Astrocyte (in vitro differentiated cells and primary cell): ENCODE measurements at regions not wholly inside any gene's neighbourhood (a gene's known extent, or its start where the extent isn't known, plus 50 kb on each side); places are given as distances from the start of the nearest gene placed in this dataset.

Experiments
- DNase-seq: peaks from one replicate; pipeline ENCODE4 v3.0.0-alpha.2; 2010; ENCODE audit warnings: low read depth
- FAIRE-seq: peaks from 2 replicates; lab custom pipeline; 2011; peaks lifted over from hg19 to GRCh38; lab: Jason Lieb, UNC
- H2AFZ ChIP-seq: 2 replicates; pipeline ENCODE4 v1.6.0; 2012; ENCODE audit warnings: low read depth, low read length, inconsistent platforms
- H3K27ac ChIP-seq: 2 replicates; pipeline ENCODE4 v1.5.1; 2011; ENCODE audit warnings: low read depth, low read length, inconsistent platforms
- H3K27me3 ChIP-seq: 2 replicates; pipeline ENCODE4 v1.6.0; 2011; ENCODE audit warnings: low read length, inconsistent platforms; ENCODE audit not compliant: insufficient read depth
- H3K36me3 ChIP-seq: 2 replicates; pipeline ENCODE4 v1.5.1; 2011; ENCODE audit warnings: low read length, inconsistent platforms; ENCODE audit not compliant: insufficient read depth
- H3K4me1 ChIP-seq: 2 replicates; pipeline ENCODE4 v1.5.1; 2011; ENCODE audit warnings: low read length, inconsistent platforms; ENCODE audit not compliant: insufficient read depth
- H3K4me2 ChIP-seq: 2 replicates; pipeline ENCODE4 v1.6.0; 2012; ENCODE audit warnings: low read length, inconsistent platforms
- H3K4me3 ChIP-seq: 2 replicates; pipeline ENCODE4 v1.5.1; 2011; ENCODE audit warnings: low read depth, mild to moderate bottlenecking, low read length, inconsistent platforms; ENCODE audit not compliant: insufficient read depth
- H3K79me2 ChIP-seq: 2 replicates; pipeline ENCODE4 v1.6.0; 2012; ENCODE audit warnings: mild to moderate bottlenecking, low read length, inconsistent platforms; ENCODE audit not compliant: insufficient read depth
- H3K9ac ChIP-seq: 2 replicates; pipeline ENCODE4 v1.6.0; 2012; ENCODE audit warnings: mild to moderate bottlenecking, low read length, inconsistent platforms
- H3K9me3 ChIP-seq: 2 replicates; pipeline ENCODE4 v1.5.1; 2012; ENCODE audit warnings: low read depth, mild to moderate bottlenecking, low read length, inconsistent platforms; ENCODE audit not compliant: insufficient read depth
- H4K20me1 ChIP-seq: 2 replicates; pipeline ENCODE4 v1.6.0; 2012; ENCODE audit warnings: low read length, inconsistent platforms; ENCODE audit not compliant: insufficient read depth
- H3K27ac Mint-ChIP-seq: one replicate; pipeline ENCODE4 v1.8.0; 2021; ENCODE audit warnings: mild to moderate bottlenecking, mixed read lengths; ENCODE audit not compliant: unreplicated experiment
- H3K27me3 Mint-ChIP-seq: one replicate; pipeline ENCODE4 v1.8.0; 2021; ENCODE audit warnings: low read depth, mixed read lengths; ENCODE audit not compliant: unreplicated experiment
- H3K36me3 Mint-ChIP-seq: one replicate; pipeline ENCODE4 v1.8.0; 2021; ENCODE audit warnings: low read depth, mixed read lengths; ENCODE audit not compliant: unreplicated experiment
- H3K4me1 Mint-ChIP-seq: one replicate; pipeline ENCODE4 v1.8.0; 2021; ENCODE audit warnings: low read depth, mixed read lengths; ENCODE audit not compliant: unreplicated experiment
- H3K4me3 Mint-ChIP-seq: one replicate; pipeline ENCODE4 v1.8.0; 2021; ENCODE audit warnings: mild to moderate bottlenecking, moderate library complexity, mixed read lengths; ENCODE audit not compliant: unreplicated experiment
- H3K9me3 Mint-ChIP-seq: one replicate; pipeline ENCODE4 v1.8.0; 2021; ENCODE audit warnings: mild to moderate bottlenecking, mixed read lengths; ENCODE audit not compliant: unreplicated experiment
- EZH2 ChIP-seq: IDR thresholded peaks from 2 replicates; pipeline ENCODE4 v1.6.1; 2012; ENCODE audit warnings: mild to moderate bottlenecking, low read length, inconsistent platforms; ENCODE audit not compliant: insufficient read depth
- TF ChIP-seq, protein P1 (sequence below): IDR thresholded peaks from 2 replicates; pipeline ENCODE4 v1.5.1; 2011; ENCODE audit warnings: low read depth, mild to moderate bottlenecking, inconsistent platforms, low read length, moderate library complexity; ENCODE audit not compliant: insufficient read depth

DNA sequence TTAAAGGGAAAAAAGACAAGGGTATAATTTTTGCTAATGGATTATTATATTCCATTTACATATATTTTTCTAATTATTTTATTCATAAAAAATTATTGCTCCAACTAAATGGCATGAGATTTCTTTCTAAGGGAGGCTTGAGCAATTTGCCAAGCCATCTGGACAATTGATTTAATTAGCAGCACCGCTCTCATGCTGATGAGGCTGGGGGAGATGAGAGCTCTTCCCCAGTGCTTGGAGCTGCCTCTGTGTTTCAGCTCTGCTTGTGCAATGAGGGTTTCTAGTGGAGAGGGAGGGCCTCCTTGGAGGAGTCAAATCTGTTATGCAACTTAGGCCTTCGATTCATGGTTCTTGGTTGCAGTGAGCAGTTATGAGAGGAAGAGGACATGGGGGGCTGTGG, 574.3 kb downstream of the TCERG1L start:
- no peak for DNase-seq
- Histone ChIP-seq H4K20me1 (no peaks in the 10 kb centered on the region), H3K4me3 (no peak overlapping the region), H3K9ac (no peak overlapping the region), H3K4me1 (no peaks in the 10 kb centered on the region), H3K4me2 (no peak overlapping the region), H2AFZ (no peak overlapping the region), H3K9me3 (peaks cover 26% of the 10 kb centered on the region), H3K79me2 (no peaks in the 10 kb centered on the region), H3K36me3 (no peaks in the 10 kb centered on the region), H3K27me3 (no peaks in the 10 kb centered on the region), H3K27ac (no peak overlapping the region)
- Mint-ChIP-seq H3K27me3 (peaks cover 18% of the 10 kb centered on the region), H3K36me3 (no peaks in the 10 kb centered on the region), H3K4me1 (no peaks in the 10 kb centered on the region), H3K27ac (no peak overlapping the region), H3K4me3 (no peak overlapping the region), H3K9me3 (peaks cover 19% of the 10 kb centered on the region)
- no peak for FAIRE-seq
- TF ChIP-seq, protein P1, sequence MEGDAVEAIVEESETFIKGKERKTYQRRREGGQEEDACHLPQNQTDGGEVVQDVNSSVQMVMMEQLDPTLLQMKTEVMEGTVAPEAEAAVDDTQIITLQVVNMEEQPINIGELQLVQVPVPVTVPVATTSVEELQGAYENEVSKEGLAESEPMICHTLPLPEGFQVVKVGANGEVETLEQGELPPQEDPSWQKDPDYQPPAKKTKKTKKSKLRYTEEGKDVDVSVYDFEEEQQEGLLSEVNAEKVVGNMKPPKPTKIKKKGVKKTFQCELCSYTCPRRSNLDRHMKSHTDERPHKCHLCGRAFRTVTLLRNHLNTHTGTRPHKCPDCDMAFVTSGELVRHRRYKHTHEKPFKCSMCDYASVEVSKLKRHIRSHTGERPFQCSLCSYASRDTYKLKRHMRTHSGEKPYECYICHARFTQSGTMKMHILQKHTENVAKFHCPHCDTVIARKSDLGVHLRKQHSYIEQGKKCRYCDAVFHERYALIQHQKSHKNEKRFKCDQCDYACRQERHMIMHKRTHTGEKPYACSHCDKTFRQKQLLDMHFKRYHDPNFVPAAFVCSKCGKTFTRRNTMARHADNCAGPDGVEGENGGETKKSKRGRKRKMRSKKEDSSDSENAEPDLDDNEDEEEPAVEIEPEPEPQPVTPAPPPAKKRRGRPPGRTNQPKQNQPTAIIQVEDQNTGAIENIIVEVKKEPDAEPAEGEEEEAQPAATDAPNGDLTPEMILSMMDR: no peak
- TF ChIP-seq EZH2: no peak

DNA sequence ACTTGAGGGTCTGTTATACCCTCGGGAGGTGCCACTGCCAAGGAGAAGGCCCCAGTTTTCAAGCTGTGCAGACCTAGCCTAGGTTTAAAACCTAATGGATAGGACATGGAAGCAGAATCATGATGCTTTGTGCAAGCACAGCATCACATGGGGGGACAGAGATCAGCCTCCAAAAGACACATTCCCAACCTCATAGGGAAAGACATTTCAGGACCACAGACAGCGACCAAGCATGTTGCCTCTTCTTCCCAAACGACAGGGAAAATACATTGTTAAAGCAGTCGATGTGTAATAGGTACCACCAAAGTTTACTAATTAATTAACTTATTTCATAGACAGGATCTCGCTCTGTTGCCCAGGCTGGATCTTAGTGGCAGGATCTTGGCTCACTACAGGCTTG, 573.9 kb downstream of the TCERG1L start:
- no peak for DNase-seq
- no peak overlapping the region for H3K27ac Mint-ChIP-seq
- no peaks in the 10 kb centered on the region for H3K36me3 Mint-ChIP-seq
- Histone ChIP-seq H3K4me1 (no peaks in the 10 kb centered on the region), H3K4me2 (no peak overlapping the region), H3K9ac (no peak overlapping the region), H3K27ac (no peak overlapping the region), H3K4me3 (no peak overlapping the region), H3K36me3 (no peaks in the 10 kb centered on the region), H3K79me2 (no peaks in the 10 kb centered on the region), H3K27me3 (no peaks in the 10 kb centered on the region), H4K20me1 (no peaks in the 10 kb centered on the region), H3K9me3 (peaks cover 26% of the 10 kb centered on the region), H2AFZ (no peak overlapping the region)
- peaks cover 16% of the 10 kb centered on the region for H3K27me3 Mint-ChIP-seq
- no peak for FAIRE-seq
- H3K4me3 Mint-ChIP-seq: no peak overlapping the region
- H3K4me1 Mint-ChIP-seq: no peaks in the 10 kb centered on the region
- H3K9me3 Mint-ChIP-seq: peaks cover 19% of the 10 kb centered on the region
- no peak for TF ChIP-seq EZH2
- TF ChIP-seq, protein P1: no peak

DNA sequence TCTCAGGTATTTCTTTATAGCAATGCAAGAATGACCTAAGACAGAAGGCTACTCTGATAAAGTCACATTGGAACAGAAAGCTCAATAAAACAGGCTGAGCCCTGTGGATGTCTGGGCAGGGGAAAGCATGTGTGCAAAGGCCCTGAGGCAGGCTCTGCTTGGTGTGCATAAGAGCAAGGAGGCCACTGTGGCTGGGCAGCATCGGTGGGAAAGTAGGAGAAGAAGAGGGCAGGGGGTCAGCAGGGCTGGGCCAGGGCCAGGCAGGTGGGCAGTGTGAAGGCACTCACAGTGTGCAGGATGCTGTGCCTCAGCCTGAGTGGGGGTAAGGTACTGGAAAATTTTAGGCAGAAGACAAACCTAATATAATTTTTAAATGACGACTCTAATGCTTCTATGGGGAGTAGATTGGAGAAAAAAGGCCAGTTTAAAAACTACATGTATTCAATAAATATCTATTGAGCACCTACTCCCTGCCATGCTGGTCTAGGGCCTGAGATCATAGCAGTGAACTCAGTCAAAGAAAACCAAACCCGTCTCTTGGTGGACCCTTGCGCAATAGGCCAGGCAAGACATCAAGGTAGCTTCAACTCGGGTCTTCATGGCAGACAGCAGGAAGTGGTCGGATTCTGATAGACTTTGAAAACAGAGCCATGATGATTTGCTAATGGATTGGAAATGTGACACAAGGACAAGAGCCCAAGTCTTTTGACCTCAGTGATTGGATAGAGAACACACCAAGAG, 572.3 kb downstream of the TCERG1L start:
- Histone ChIP-seq H3K27me3 (no peaks in the 10 kb centered on the region), H3K27ac (no peak overlapping the region), H3K4me1 (no peaks in the 10 kb centered on the region), H2AFZ (no peak overlapping the region), H3K79me2 (no peaks in the 10 kb centered on the region), H3K4me3 (no peak overlapping the region), H3K4me2 (no peak overlapping the region), H4K20me1 (no peaks in the 10 kb centered on the region), H3K9ac (no peak overlapping the region), H3K9me3 (peaks cover 28% of the 10 kb centered on the region), H3K36me3 (no peaks in the 10 kb centered on the region)
- TF ChIP-seq, protein P1: no peak
- TF ChIP-seq EZH2: no peak
- Mint-ChIP-seq H3K27ac (no peak overlapping the region), H3K4me3 (no peak overlapping the region), H3K9me3 (peaks cover 16% of the 10 kb centered on the region), H3K27me3 (peaks cover 17% of the 10 kb centered on the region), H3K4me1 (no peaks in the 10 kb centered on the region), H3K36me3 (no peaks in the 10 kb centered on the region)
- FAIRE-seq (no peak), DNase-seq (no peak)
